ENCODE measurements at regions not wholly inside any gene's neighbourhood (a gene's known extent, or its start where the extent isn't known, plus 50 kb on each side); places are given as distances from the start of the nearest gene placed in this dataset.

GRCh38 chr6:65761890-65762289 lies 54.9 kb upstream of the EYS start:
- no peak for TF ChIP-seq CTCF (IDR thresholded peaks at IDR 0.05)
- no peak for TF ChIP-seq POLR2A (IDR thresholded peaks at IDR 0.05)
